Loucy (cell line): ENCODE measurements at regions not wholly inside any gene's neighbourhood (a gene's known extent, or its start where the extent isn't known, plus 50 kb on each side); places are given as distances from the start of the nearest gene placed in this dataset.

Experiments used
- H2AFZ ChIP-seq: fragments of 200-600 bp; sonication (generic); 2 replicates; pipeline ENCODE4 v1.6.0; 2016; ENCODE audit warnings: antibody characterized with exemption, mild to moderate bottlenecking, low read length, moderate library complexity
- H3F3A ChIP-seq: fragments of 200-600 bp; 2 replicates; pipeline ENCODE4 v1.6.0; 2016; ENCODE audit warnings: antibody characterized with exemption, low read depth, mild to moderate bottlenecking
- H3K27me3 ChIP-seq: fragments of 200-600 bp; sonication (generic); 2 replicates; pipeline ENCODE4 v1.6.1; 2014; ENCODE audit warnings: low read length, mild to moderate bottlenecking; ENCODE audit not compliant: insufficient read depth, poor library complexity, severe bottlenecking
- H3K36me3 ChIP-seq: fragments of 200-600 bp; sonication (generic); 2 replicates; pipeline ENCODE4 v1.6.1; 2016; ENCODE audit warnings: low read length; ENCODE audit not compliant: insufficient read depth
- H3K4me1 ChIP-seq: fragments of 200-600 bp; sonication (generic); 2 replicates; pipeline ENCODE4 v1.5.1; 2014; ENCODE audit warnings: low read length, mild to moderate bottlenecking; ENCODE audit not compliant: insufficient read depth, poor library complexity, severe bottlenecking
- H3K4me2 ChIP-seq: fragments of 200-600 bp; sonication (generic); 2 replicates; pipeline ENCODE4 v1.6.0; 2014; ENCODE audit warnings: antibody characterized with exemption, low read length, low read depth, mild to moderate bottlenecking; ENCODE audit not compliant: poor library complexity, severe bottlenecking
- H3K4me3 ChIP-seq: fragments of 200-600 bp; sonication (generic); 2 replicates; pipeline ENCODE4 v1.5.1; 2014; ENCODE audit warnings: low read length, mild to moderate bottlenecking, mixed read lengths; ENCODE audit not compliant: poor library complexity, severe bottlenecking
- H3K79me2 ChIP-seq: fragments of 200-600 bp; sonication (generic); 2 replicates; pipeline ENCODE4 v1.6.1; 2014; ENCODE audit warnings: low read length; ENCODE audit not compliant: insufficient read depth
- H3K9ac ChIP-seq: fragments of 200-600 bp; sonication (generic); 2 replicates; pipeline ENCODE4 v1.6.0; 2014; ENCODE audit warnings: mild to moderate bottlenecking, low read depth, low read length, moderate library complexity; ENCODE audit not compliant: poor library complexity, severe bottlenecking
- H3K9me2 ChIP-seq: fragments of 200-600 bp; sonication (generic); replicated peaks from 2 replicates; pipeline ENCODE4 v1.6.1; 2016; ENCODE audit warnings: low read depth, low read length, mixed read lengths
- H3K9me3 ChIP-seq: fragments of 200-600 bp; sonication (generic); 2 replicates; pipeline ENCODE4 v1.6.1; 2014; ENCODE audit warnings: mild to moderate bottlenecking, antibody characterized with exemption, low read length, low read depth; ENCODE audit not compliant: insufficient read depth
- H4K20me1 ChIP-seq: fragments of 200-600 bp; sonication (generic); 2 replicates; pipeline ENCODE4 v1.6.0; 2014; ENCODE audit warnings: antibody characterized with exemption, low read length, mild to moderate bottlenecking; ENCODE audit not compliant: insufficient read depth, poor library complexity, severe bottlenecking
- EZH2phosphoT487 ChIP-seq: fragments of 200-600 bp; IDR thresholded peaks from 2 replicates; pipeline ENCODE4 v1.6.1; 2018; ENCODE audit warnings: antibody characterized with exemption, mild to moderate bottlenecking, moderate library complexity, borderline replicate concordance
- TF ChIP-seq, protein P1 (sequence below): fragments of 200-600 bp; sonication (generic); conservative IDR thresholded peaks from 2 replicates; pipeline ENCODE4 v1.5.1; 2014; ENCODE audit warnings: mild to moderate bottlenecking, antibody characterized with exemption, low read length

DNA sequence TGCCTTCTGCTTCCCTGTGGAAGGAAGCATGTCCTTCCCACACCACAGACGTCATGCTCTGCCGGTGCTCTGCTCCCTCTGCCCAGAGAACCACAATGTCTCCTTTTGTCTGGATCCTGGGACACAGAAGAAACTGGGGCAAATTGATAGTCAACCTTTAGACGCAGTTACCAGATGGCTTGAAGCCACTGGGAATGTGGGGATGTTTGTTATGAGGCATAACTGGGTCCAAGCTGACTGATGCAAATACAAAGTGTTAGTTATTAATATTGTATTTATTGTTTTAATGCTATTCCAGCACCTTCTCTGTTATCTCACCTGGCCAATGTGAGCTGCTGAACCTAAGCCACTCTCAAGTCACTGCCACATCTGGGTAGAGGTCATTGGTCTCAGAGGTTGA lies 322.2 kb downstream of the SHANK2 start:
- no peak overlapping the region for H2AFZ ChIP-seq
- H3F3A ChIP-seq, result no peaks in the 10 kb centered on the region
- H3K9me2 ChIP-seq, result no peaks in the 10 kb centered on the region
- no peaks in the 10 kb centered on the region for H3K36me3 ChIP-seq
- H4K20me1 ChIP-seq, result no peaks in the 10 kb centered on the region
- no peaks in the 10 kb centered on the region for H3K27me3 ChIP-seq
- H3K4me1 ChIP-seq, result no peaks in the 10 kb centered on the region
- no peaks in the 10 kb centered on the region; the same call in 1 of the 2 replicates for H3K9me3 ChIP-seq
- H3K4me3 ChIP-seq, result no peak overlapping the region
- H3K79me2 ChIP-seq, result no peaks in the 10 kb centered on the region
- H3K9ac ChIP-seq, result no peak overlapping the region
- no peak overlapping the region for H3K4me2 ChIP-seq
- TF ChIP-seq EZH2phosphoT487, result no peak
- TF ChIP-seq, protein P1, sequence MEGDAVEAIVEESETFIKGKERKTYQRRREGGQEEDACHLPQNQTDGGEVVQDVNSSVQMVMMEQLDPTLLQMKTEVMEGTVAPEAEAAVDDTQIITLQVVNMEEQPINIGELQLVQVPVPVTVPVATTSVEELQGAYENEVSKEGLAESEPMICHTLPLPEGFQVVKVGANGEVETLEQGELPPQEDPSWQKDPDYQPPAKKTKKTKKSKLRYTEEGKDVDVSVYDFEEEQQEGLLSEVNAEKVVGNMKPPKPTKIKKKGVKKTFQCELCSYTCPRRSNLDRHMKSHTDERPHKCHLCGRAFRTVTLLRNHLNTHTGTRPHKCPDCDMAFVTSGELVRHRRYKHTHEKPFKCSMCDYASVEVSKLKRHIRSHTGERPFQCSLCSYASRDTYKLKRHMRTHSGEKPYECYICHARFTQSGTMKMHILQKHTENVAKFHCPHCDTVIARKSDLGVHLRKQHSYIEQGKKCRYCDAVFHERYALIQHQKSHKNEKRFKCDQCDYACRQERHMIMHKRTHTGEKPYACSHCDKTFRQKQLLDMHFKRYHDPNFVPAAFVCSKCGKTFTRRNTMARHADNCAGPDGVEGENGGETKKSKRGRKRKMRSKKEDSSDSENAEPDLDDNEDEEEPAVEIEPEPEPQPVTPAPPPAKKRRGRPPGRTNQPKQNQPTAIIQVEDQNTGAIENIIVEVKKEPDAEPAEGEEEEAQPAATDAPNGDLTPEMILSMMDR, result no peak

DNA sequence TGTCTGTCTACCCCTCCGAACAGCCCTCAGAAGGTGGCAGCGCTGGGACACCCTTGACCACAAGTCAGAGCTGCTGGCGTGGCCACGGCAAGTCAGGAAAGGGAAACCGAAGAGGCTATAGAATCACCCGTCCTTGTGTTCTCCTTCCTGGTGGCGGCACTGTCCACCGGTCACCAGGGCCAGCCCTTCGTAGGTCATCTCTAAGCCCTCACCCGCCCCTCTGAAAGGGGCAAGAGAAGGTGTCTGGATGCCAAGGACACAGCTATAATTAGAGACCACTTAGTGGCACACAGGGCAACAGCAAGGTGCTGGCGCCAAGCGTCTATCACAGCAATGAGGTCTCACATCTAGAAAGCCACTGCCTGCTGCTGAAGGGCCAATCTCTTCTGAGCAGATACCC lies 320.9 kb downstream of the SHANK2 start:
- H3K4me1 ChIP-seq, result no peaks in the 10 kb centered on the region
- no peaks in the 10 kb centered on the region for H3K27me3 ChIP-seq
- H3K4me2 ChIP-seq, result no peak overlapping the region
- H3F3A ChIP-seq, result no peaks in the 10 kb centered on the region
- H3K36me3 ChIP-seq, result no peaks in the 10 kb centered on the region
- H3K9me2 ChIP-seq, result no peaks in the 10 kb centered on the region
- H3K9ac ChIP-seq, result no peak overlapping the region
- no peak for TF ChIP-seq EZH2phosphoT487
- TF ChIP-seq, protein P1, result no peak
- no peak overlapping the region for H2AFZ ChIP-seq
- no peaks in the 10 kb centered on the region; the same call in 1 of the 2 replicates for H3K9me3 ChIP-seq
- H3K79me2 ChIP-seq, result no peaks in the 10 kb centered on the region
- H4K20me1 ChIP-seq, result no peaks in the 10 kb centered on the region
- H3K4me3 ChIP-seq, result no peak overlapping the region

DNA sequence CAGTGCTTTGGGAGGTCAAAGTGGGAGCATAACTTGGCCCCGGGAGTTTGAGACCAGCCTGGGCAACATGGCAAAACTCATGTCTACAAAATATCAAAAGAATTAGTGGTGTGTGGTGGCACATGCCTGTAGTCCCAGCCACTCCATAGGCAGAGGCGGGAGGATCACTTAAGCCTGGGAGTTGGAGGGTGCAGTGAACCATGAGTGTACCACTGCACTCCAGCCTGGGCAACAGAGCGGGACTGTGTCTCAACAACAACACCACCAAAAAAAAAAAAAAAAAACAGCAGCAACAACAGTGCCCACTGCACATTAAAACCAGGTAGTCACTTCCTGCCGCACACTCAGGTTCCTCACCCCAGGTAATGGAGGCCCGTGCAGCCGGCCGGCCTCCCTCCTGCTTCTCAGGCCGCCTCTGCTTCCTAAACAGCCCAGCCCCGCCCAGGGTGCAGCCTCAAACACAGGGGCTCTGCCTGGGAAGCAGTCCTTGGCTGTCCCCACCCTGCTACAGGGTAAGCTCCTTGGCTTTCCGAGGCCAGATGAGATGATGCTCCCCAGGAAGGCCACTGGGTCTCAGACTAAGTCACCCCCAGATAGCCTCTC lies 318.3 kb downstream of the SHANK2 start:
- no peak for TF ChIP-seq EZH2phosphoT487
- TF ChIP-seq, protein P1, result no peak
- H3K9ac ChIP-seq, result no peak overlapping the region
- peaks cover 4% of the 10 kb centered on the region; the same call in 1 of the 2 replicates for H3K9me3 ChIP-seq
- H3K4me2 ChIP-seq, result no peak overlapping the region
- no peak overlapping the region for H2AFZ ChIP-seq
- no peaks in the 10 kb centered on the region for H3K4me1 ChIP-seq
- no peaks in the 10 kb centered on the region for H3K9me2 ChIP-seq
- no peaks in the 10 kb centered on the region for H3K36me3 ChIP-seq
- H3F3A ChIP-seq, result no peaks in the 10 kb centered on the region
- H3K79me2 ChIP-seq, result no peaks in the 10 kb centered on the region
- H3K4me3 ChIP-seq, result no peak overlapping the region
- no peaks in the 10 kb centered on the region for H3K27me3 ChIP-seq
- no peaks in the 10 kb centered on the region for H4K20me1 ChIP-seq
